IMR-90 (cell line): ENCODE measurements at regions not wholly inside any gene's neighbourhood (a gene's known extent, or its start where the extent isn't known, plus 50 kb on each side); places are given as distances from the start of the nearest gene placed in this dataset.

ENCODE experiments used
- ATAC-seq: fragments of 200-7000 bp; cut with Tn5 transposase; 2 replicates; pipeline ENCODE4 v1.9.1; 2020; ENCODE audit warnings: low read depth, mild to moderate bottlenecking, moderate library complexity
- BruUV-seq: library from RNA; stranded (reverse); fragments of 400-500 nt; replicated peaks from 2 replicates; lab custom pipeline; 2021; lab: Mats Ljungman, UMichigan
- CTCF ChIA-PET: fragments of 300-600 bp; formaldehyde crosslinking; extraction: SDS; loops from one replicate; lab custom pipeline; 2021; ENCODE audit warnings: antibody characterized with exemption; lab: Yijun Ruan, JAX
- POLR2A ChIA-PET: fragments of 300-600 bp; sonication (Branson Sonifier 250); formaldehyde crosslinking; loops from one replicate; lab custom pipeline; 2022; ENCODE audit warnings: antibody characterized with exemption; ENCODE audit not compliant: unreplicated experiment; lab: Charles Lee
- DNase-seq: peaks from one replicate; pipeline ENCODE4 v3.0.0; 2013
- H2AFZ ChIP-seq: replicated peaks from 2 replicates; pipeline ENCODE3; 2013; ENCODE audit warnings: low read length, mild to moderate bottlenecking; ENCODE audit not compliant: poor library complexity
- H2AK5ac ChIP-seq: 2 replicates; pipeline ENCODE4 v1.6.1; 2013; ENCODE audit warnings: low read depth, low read length, inconsistent platforms
- H2AK9ac ChIP-seq: replicated peaks from 2 replicates; pipeline ENCODE3; 2013; ENCODE audit warnings: mild to moderate bottlenecking, low read depth, low read length, moderate library complexity; ENCODE audit not compliant: poor library complexity
- H2BK120ac ChIP-seq: 2 replicates; pipeline ENCODE4 v1.6.1; 2013; ENCODE audit warnings: low read depth, low read length, inconsistent platforms
- H2BK15ac ChIP-seq: 3 replicates; pipeline ENCODE4 v1.6.1; 2013; ENCODE audit warnings: low read depth, low read length, inconsistent platforms
- H2BK20ac ChIP-seq: 2 replicates; pipeline ENCODE4 v1.6.1; 2013; ENCODE audit warnings: low read depth, mild to moderate bottlenecking, inconsistent platforms, low read length, moderate library complexity
- H2BK5ac ChIP-seq: 2 replicates; pipeline ENCODE4 v1.6.1; 2013; ENCODE audit warnings: mild to moderate bottlenecking, low read depth, low read length, inconsistent platforms; ENCODE audit not compliant: poor library complexity, severe bottlenecking
- H3K14ac ChIP-seq: replicated peaks from 2 replicates; pipeline ENCODE4 v1.6.1; 2013; ENCODE audit warnings: low read depth, low read length, inconsistent platforms
- H3K18ac ChIP-seq: 2 replicates; pipeline ENCODE4 v1.6.1; 2013; ENCODE audit warnings: low read depth, low read length, control low read depth
- H3K23ac ChIP-seq: 2 replicates; pipeline ENCODE4 v1.6.1; 2013; ENCODE audit warnings: low read depth, low read length, inconsistent platforms
- H3K27ac ChIP-seq: 2 replicates; pipeline ENCODE4 v1.5.1; 2013; ENCODE audit warnings: mild to moderate bottlenecking, control low read depth, low read length; ENCODE audit not compliant: insufficient read depth
- H3K27me3 ChIP-seq: 2 replicates; pipeline ENCODE4 v1.6.1; 2013; ENCODE audit warnings: low read length; ENCODE audit not compliant: control insufficient read depth, insufficient read depth
- H3K36me3 ChIP-seq: 2 replicates; pipeline ENCODE4 v1.6.1; 2013; ENCODE audit warnings: low read length, mixed read lengths; ENCODE audit not compliant: control insufficient read depth, insufficient read depth
- H3K4ac ChIP-seq: 2 replicates; pipeline ENCODE4 v1.6.1; 2013; ENCODE audit warnings: low read depth, low read length, inconsistent platforms
- H3K4me1 ChIP-seq: 2 replicates; pipeline ENCODE4 v1.6.1; 2013; ENCODE audit warnings: low read length, mixed read lengths; ENCODE audit not compliant: control insufficient read depth, insufficient read depth
- H3K4me2 ChIP-seq: 2 replicates; pipeline ENCODE4 v1.6.1; 2013; ENCODE audit warnings: low read depth, mild to moderate bottlenecking, control low read depth, low read length, moderate library complexity
- H3K4me3 ChIP-seq: 2 replicates; pipeline ENCODE4 v1.5.1; 2013; ENCODE audit warnings: low read depth, mild to moderate bottlenecking, control low read depth, low read length, moderate library complexity; ENCODE audit not compliant: insufficient read depth
- H3K56ac ChIP-seq: 2 replicates; pipeline ENCODE4 v1.6.1; 2013; ENCODE audit warnings: low read length, inconsistent platforms; ENCODE audit not compliant: insufficient read depth; ENCODE audit errors: extremely low read depth
- H3K79me1 ChIP-seq, 2 experiments: 2 replicates each; pipeline ENCODE4 v1.6.1; 2013; ENCODE audit warnings: low read length in 2 of 2, inconsistent platforms in 1 of 2, low read depth in 1 of 2
- H3K9ac ChIP-seq: 2 replicates; pipeline ENCODE4 v1.6.1; 2013; ENCODE audit warnings: low read depth, low read length, control low read depth
- H3K9me1 ChIP-seq: 2 replicates; pipeline ENCODE4 v1.6.1; 2013; ENCODE audit warnings: low read length, inconsistent platforms; ENCODE audit not compliant: insufficient read depth
- H3K9me3 ChIP-seq: 2 replicates; pipeline ENCODE4 v1.6.1; 2013; ENCODE audit warnings: low read length; ENCODE audit not compliant: control insufficient read depth, insufficient read depth
- H4K20me1 ChIP-seq: 2 replicates; pipeline ENCODE4 v1.6.1; 2013; ENCODE audit warnings: low read length, inconsistent platforms; ENCODE audit not compliant: insufficient read depth
- H4K5ac ChIP-seq: 2 replicates; pipeline ENCODE4 v1.6.1; 2013; ENCODE audit warnings: mild to moderate bottlenecking, low read depth, low read length, control low read depth
- H4K8ac ChIP-seq, 2 experiments: 2 replicates each; pipeline ENCODE4 v1.6.1; 2013; ENCODE audit warnings: low read depth in 2 of 2, low read length in 2 of 2, control low read depth in 1 of 2, inconsistent platforms in 1 of 2
- H4K91ac ChIP-seq: 2 replicates; pipeline ENCODE4 v1.6.1; 2013; ENCODE audit warnings: low read depth, low read length, inconsistent platforms; ENCODE audit not compliant: insufficient read depth
- BHLHE40 ChIP-seq: fragments of 150-350 bp; IDR thresholded peaks from 2 replicates; pipeline ENCODE4 v1.6.1; 2016; ENCODE audit warnings: mild to moderate bottlenecking, low read depth, low read length
- CEBPB ChIP-seq: IDR thresholded peaks from 2 replicates; pipeline ENCODE4 v1.6.1; 2012; ENCODE audit warnings: low read depth, low read length, improper control_type of control experiment
- MAZ ChIP-seq: IDR thresholded peaks from 2 replicates; pipeline ENCODE4 v1.6.1; 2012; ENCODE audit warnings: low read depth, mild to moderate bottlenecking, low read length, improper control_type of control experiment, moderate library complexity, borderline replicate concordance
- RCOR1 ChIP-seq: IDR thresholded peaks from 2 replicates; pipeline ENCODE4 v1.6.1; 2012; ENCODE audit warnings: mild to moderate bottlenecking, low read length, improper control_type of control experiment; ENCODE audit not compliant: insufficient replicate concordance
- RFX5 ChIP-seq: IDR thresholded peaks from 2 replicates; pipeline ENCODE4 v1.8.0; 2012; ENCODE audit warnings: low read depth, mild to moderate bottlenecking, low read length, moderate library complexity
- WGBS, 2 experiments: methylation state at CpG; one replicate each; pipeline versions ENCODE4 v1.1.5 to v1.1.7; 2013; ENCODE audit warnings: missing lambda C conversion rate in 2 of 2; ENCODE audit not compliant: insufficient read length in 1 of 2; ENCODE audit errors: extremely low coverage in 2 of 2; 5-methylcytosine and 5-hydroxymethylcytosine counted together
- dilution Hi-C: fragments of 300-500 bp; cut with HindIII; formaldehyde crosslinking; loops from one replicate; pipeline ENCODE4 v1.14.3; 2018; ENCODE audit warnings: low sequenced_read_pairs; ENCODE audit not compliant: unreplicated experiment
- in situ Hi-C: fragments of 300-500 bp; cut with MboI; formaldehyde crosslinking; loops from 3 replicates; pipeline ENCODE4 v1.14.3; 2019; ENCODE audit warnings: low sequenced_read_pairs, inconsistent platforms, mixed read lengths
- intact Hi-C: fragments of 100-400 bp; cut with micrococcal nuclease; formaldehyde crosslinking; loops from 2 replicates; pipeline ENCODE4 v1.10.0; 2022

- dilution Hi-C loops (no loop called here), in situ Hi-C loops (no loop called here), intact Hi-C loops (no loop called here)
- Histone ChIP-seq H2BK5ac (no peak overlapping the region), H2AK5ac (no peak overlapping the region), H3K4me1 (no peaks in the 10 kb centered on the region), H2BK15ac (no peak overlapping the region), H4K91ac (no peak overlapping the region), H3K14ac (no peak overlapping the region), H4K20me1 (no peaks in the 10 kb centered on the region), H3K4ac (no peak overlapping the region), H2AFZ (no peak overlapping the region), H3K18ac (no peak overlapping the region), H2BK120ac (no peak overlapping the region), H4K5ac (no peak overlapping the region), H3K27me3 (no peaks in the 10 kb centered on the region), H3K36me3 (no peaks in the 10 kb centered on the region), H3K9me1 (no peaks in the 10 kb centered on the region), H3K9me3 (no peaks in the 10 kb centered on the region), H3K56ac (no peak overlapping the region), H3K4me3 (no peak overlapping the region), H4K8ac (no peak overlapping the region), H3K23ac (no peak overlapping the region), H3K27ac (no peak overlapping the region), H3K4me2 (no peak overlapping the region), H2BK20ac (no peak overlapping the region), H3K79me1 (no peaks in the 10 kb centered on the region), H2AK9ac (no peak overlapping the region), H3K9ac (no peak overlapping the region)
- BruUV-seq, result no TSS peak
- CTCF ChIA-PET, result interaction anchor here (0.7 kb wide), 1 partner anchor 20 kb away, joined by 7 read pairs; no protein-coding TSS in a partner anchor
- DNase-seq (peak; percentile 62), ATAC-seq (no peak; the same call in 1 of the 2 replicates)
- TF ChIP-seq MAZ (no peak), RFX5 (no peak), RCOR1 (no peak), BHLHE40 (no peak), CEBPB (peak; percentile 57; the same call in 1 of the 2 replicates)
- WGBS, 2 experiments, result 47% methylated on average over 6 of the region's 10 CpGs; no CpG with 5 or more reads in 1 of the 2 experiments
- POLR2A ChIA-PET, result no interaction called here
Observed at GRCh38 chr15:37586011-37586583, 348.3 kb upstream of the TMCO5A start.
